GM12873 (cell line): ENCODE measurements at regions not wholly inside any gene's neighbourhood (a gene's known extent, or its start where the extent isn't known, plus 50 kb on each side); places are given as distances from the start of the nearest gene placed in this dataset.

ENCODE experiments used
- CTCF ChIP-seq: IDR thresholded peaks from 2 replicates; pipeline ENCODE4 v1.5.1; 2012; ENCODE audit warnings: low read depth, mild to moderate bottlenecking, moderate library complexity, low read length, control low read depth; ENCODE audit not compliant: insufficient read depth; ENCODE audit errors: missing control alignments

DNA sequence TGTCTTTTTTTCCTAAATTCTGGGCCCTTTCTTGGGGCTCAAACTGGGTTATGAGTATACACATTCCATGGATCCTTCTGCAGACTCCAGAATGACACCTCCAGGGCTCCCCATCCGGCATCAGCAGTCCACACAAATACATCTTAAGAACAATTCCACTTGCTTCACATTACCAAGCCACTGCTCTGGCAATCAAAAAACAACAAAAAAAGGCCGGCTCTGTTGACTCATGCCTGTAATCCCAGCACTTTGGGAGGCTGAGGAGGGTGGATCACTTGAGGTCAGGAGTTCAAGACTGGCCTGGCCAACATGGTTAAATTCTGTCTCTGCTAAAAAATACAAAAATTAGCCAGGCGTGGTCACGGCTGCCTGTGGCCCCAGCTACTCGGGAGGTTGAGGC lies 49.9 kb upstream of the LPP start:
- no peak for TF ChIP-seq CTCF
